ENCODE measurements at regions not wholly inside any gene's neighbourhood (a gene's known extent, or its start where the extent isn't known, plus 50 kb on each side); places are given as distances from the start of the nearest gene placed in this dataset.

DNA sequence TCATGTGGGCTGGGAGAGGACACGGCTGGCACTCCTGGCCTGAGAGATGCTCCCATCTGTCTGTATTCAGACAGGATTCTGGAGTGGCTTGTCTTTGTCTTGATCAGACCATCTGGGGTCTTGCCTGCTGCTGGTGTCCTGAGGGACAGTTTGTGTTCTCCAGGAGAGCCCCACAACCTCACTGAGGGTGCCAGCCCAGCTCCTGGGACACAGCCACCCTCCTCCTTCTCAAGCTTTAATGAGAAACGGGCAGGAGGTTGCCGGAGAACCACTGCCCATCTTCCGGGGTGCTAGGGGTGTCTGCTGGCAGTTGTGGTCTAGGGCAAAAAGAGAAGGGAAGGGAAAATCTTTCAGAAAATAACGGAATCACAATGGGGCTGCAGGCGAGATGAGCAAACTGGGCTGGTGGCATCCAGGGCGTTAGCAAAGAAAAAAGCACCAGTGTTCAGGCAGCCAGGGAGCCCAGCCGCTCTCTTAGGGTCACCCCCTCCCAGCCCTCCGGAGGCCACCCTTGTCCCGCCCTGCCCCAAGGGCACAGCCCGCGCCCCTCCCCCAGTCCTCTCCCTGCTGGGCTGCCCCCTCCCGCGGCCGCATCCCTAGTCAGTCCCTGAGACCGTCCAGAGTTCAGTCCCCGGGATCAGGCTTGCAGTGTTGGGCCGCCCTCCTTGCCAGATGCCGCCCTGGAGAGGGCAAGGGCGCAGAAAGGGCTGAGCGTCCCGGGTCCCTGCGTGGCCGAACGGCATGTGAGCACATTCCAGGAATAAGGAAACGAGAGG lies 824.7 kb downstream of the KCNJ18 start:
- TF ChIP-seq, protein P1, sequence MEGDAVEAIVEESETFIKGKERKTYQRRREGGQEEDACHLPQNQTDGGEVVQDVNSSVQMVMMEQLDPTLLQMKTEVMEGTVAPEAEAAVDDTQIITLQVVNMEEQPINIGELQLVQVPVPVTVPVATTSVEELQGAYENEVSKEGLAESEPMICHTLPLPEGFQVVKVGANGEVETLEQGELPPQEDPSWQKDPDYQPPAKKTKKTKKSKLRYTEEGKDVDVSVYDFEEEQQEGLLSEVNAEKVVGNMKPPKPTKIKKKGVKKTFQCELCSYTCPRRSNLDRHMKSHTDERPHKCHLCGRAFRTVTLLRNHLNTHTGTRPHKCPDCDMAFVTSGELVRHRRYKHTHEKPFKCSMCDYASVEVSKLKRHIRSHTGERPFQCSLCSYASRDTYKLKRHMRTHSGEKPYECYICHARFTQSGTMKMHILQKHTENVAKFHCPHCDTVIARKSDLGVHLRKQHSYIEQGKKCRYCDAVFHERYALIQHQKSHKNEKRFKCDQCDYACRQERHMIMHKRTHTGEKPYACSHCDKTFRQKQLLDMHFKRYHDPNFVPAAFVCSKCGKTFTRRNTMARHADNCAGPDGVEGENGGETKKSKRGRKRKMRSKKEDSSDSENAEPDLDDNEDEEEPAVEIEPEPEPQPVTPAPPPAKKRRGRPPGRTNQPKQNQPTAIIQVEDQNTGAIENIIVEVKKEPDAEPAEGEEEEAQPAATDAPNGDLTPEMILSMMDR (IDR thresholded peaks at IDR 0.05): no peak
- TF ChIP-seq, protein P2, sequence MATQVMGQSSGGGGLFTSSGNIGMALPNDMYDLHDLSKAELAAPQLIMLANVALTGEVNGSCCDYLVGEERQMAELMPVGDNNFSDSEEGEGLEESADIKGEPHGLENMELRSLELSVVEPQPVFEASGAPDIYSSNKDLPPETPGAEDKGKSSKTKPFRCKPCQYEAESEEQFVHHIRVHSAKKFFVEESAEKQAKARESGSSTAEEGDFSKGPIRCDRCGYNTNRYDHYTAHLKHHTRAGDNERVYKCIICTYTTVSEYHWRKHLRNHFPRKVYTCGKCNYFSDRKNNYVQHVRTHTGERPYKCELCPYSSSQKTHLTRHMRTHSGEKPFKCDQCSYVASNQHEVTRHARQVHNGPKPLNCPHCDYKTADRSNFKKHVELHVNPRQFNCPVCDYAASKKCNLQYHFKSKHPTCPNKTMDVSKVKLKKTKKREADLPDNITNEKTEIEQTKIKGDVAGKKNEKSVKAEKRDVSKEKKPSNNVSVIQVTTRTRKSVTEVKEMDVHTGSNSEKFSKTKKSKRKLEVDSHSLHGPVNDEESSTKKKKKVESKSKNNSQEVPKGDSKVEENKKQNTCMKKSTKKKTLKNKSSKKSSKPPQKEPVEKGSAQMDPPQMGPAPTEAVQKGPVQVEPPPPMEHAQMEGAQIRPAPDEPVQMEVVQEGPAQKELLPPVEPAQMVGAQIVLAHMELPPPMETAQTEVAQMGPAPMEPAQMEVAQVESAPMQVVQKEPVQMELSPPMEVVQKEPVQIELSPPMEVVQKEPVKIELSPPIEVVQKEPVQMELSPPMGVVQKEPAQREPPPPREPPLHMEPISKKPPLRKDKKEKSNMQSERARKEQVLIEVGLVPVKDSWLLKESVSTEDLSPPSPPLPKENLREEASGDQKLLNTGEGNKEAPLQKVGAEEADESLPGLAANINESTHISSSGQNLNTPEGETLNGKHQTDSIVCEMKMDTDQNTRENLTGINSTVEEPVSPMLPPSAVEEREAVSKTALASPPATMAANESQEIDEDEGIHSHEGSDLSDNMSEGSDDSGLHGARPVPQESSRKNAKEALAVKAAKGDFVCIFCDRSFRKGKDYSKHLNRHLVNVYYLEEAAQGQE (IDR thresholded peaks at IDR 0.05): no peak
- TF ChIP-seq CEBPB (IDR thresholded peaks at IDR 0.05) (no peak), RARB (CRISPR knock-in tag; IDR thresholded peaks at IDR 0.05) (no peak), ZFP36 (IDR thresholded peaks at IDR 0.05; ENCODE audit: borderline replicate concordance, partially characterized antibody) (no peak), POLR2A (IDR thresholded peaks at IDR 0.05; ENCODE audit: low read length) (no peak), NR3C1 (IDR thresholded peaks at IDR 0.05) (no peak)
- TF ChIP-seq, protein P3, sequence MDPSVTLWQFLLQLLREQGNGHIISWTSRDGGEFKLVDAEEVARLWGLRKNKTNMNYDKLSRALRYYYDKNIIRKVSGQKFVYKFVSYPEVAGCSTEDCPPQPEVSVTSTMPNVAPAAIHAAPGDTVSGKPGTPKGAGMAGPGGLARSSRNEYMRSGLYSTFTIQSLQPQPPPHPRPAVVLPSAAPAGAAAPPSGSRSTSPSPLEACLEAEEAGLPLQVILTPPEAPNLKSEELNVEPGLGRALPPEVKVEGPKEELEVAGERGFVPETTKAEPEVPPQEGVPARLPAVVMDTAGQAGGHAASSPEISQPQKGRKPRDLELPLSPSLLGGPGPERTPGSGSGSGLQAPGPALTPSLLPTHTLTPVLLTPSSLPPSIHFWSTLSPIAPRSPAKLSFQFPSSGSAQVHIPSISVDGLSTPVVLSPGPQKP (IDR thresholded peaks at IDR 0.05; ENCODE audit: low read depth, low read length): no peak
